GM18519 (cell line): ENCODE measurements at regions not wholly inside any gene's neighbourhood (a gene's known extent, or its start where the extent isn't known, plus 50 kb on each side); places are given as distances from the start of the nearest gene placed in this dataset.
"Not testable (repeated sequence)": the region's sequence is repeated elsewhere in the genome, so short reads cannot be mapped to it uniquely, and the experiment has no call there.

ENCODE experiments used
- ATAC-seq: cut with Tn5 transposase; IDR thresholded peaks from one replicate; pipeline ENCODE4 v1.9.1; 2021; ENCODE audit warnings: mild to moderate bottlenecking, moderate library complexity; ENCODE audit not compliant: unreplicated experiment, low FRiP score

DNA sequence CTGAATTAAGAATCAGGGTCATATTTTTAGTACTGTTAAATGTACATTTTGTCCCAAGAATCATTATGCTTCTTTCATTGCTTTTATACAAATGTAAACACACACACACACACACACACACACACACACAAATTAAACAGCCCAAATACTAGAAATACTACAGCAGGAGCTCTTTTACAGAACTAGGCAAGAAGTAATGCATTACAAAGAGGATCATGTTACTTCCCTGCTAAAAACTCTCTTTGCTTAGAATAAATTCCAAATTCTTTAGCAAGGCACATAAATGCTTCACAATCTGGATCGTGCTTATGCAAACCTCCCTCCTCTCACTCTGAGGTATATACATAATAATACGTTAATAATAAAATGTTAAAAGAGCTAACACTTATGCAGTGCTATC, 720.4 kb upstream of the ADGRL4 start:
- ATAC-seq: no peak

DNA sequence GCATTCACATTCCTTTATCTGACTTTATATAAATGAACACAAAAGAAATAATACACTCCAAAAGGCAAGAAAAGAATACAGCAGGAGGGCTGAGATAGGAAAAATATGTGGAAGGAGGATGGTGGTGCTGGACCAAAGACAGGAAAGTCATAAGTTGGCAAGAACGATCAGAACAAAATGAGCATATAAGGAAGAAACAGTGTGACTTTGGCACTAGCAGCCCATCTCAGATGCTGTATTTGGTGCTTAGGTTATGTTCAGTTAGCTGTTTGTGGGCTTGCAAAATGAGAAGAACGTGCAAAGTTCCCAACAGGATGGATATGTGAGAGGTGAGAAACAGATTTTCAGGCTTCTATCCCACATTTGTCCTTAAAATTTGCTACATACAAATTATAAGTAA, 719.8 kb upstream of the ADGRL4 start:
- no peak for ATAC-seq

DNA sequence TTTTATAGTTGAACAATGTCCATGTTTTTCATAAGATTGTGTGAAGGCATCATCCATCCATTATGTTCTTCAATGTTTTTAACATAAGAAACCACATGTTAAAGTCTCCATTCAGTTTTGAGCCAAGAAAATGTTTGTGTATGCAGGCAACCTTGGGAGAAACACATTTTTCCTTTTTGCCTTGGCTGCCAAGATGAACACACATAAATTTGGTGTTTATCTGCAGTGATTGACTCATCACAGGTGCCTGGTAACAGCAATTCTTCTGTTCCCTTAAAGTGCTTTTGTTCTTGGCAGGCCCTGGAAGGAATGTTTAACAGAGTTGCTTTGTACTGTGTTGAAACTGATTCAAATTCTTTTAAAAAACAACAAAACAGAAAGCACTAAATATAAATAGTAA, 709.9 kb upstream of the ADGRL4 start:
- ATAC-seq: no peak

DNA sequence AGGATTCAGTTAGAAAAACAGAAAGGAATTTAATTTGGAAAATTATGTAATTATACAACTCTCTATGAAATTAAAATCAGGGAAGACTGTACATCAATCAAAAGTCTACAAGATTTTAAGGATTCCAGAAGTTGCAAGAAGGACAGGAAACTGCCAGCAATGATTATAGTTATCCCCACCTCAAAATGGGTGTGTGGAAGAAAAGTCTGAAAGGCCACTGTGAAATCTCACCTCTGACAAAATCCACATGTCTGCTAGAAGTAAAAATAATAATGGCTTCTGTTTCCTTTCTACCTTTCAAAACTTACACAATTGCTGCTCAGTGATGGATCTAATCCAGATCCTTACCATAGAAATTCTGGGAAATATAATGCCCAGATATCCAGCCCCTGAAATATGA, 708.1 kb upstream of the ADGRL4 start:
- ATAC-seq: no peak

DNA sequence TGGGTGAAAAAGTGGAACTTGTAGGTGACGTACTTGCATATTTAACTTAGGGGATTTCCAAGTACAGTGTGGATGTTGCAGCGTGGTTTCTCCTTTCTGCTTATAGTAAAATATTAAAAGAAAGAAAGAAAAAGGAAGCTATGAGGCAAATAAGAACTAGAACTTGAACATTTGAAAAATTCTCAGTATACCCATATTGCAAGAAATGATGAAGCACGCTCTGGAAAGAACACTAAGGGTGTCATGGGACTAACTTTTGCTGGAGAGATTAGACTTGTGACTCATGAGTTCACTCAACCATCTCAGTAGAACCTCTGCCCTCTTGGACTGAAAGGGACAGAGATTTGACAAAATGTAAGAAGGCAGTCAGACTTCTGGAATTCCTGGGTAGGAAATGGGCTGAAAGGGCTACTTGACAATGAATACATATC, 704.5 kb upstream of the ADGRL4 start:
- ATAC-seq: peak; percentile 81

DNA sequence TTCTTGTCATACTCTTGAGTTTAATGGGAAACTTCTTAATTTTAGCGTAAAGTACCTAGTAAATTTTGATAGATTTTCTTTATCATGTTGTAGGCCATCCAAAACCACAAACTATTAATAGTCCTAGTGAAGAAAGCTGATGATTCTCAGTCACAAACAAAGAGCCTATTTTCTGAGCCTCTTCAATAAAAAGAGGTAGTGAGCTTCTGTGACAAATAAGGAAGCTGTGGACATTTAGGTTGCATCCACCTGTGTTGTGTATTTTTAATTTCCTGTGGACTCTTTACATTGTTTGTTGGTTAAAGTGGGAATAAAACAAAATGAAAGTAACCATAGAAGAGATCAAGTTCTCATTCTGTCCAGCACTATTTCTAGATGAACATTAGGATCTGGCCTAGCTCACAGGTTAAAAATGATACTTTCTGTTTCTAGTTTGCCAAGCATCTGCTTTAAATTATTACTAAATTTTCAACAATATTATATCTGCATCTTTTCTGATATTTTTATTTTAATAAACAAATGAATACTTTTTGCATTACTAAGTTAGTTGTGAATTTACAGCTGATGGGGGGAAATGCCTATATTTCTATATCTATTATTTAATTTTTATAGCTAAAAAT, 702.2 kb upstream of the ADGRL4 start:
- peak; percentile 25 for ATAC-seq

DNA sequence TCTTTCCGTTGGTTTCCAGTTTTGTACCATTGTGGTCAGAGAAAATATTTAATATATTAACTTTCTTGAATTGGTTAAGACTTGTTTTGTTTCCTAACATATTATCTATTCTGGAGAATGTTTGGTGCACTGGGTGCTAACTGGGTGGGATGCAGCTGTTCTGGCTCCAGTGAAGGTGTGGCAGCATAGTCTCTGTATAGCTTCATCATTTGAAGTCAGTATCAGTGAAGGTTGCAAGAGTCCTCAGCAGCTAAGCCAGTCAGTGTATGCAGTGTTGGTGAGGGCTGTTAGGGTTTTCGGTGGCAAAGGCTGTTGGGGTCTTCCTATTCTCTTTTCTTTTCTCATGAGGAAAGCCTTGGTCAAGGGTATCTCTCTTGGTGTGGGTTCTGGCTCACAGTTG, 698.7 kb upstream of the ADGRL4 start:
- ATAC-seq: no peak

DNA sequence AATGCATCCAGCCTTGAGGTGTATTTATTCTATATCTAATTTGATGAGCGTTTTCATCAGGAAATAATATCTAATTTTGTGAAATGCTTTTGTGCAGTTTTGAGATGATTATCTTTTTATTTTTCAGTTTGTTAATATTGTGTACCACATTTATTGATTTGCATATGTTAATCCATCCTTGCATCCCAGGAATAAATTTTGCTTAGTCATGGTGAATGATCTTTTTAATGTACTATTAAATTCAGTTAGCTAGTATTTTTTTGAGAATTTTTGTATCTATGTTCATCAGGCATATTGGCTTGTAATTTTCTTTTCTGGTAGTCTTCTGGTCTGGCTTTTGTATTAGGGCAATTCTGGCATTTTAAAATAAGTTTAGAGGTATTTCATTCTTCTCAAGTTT, 697.5 kb upstream of the ADGRL4 start:
- ATAC-seq: no peak

DNA sequence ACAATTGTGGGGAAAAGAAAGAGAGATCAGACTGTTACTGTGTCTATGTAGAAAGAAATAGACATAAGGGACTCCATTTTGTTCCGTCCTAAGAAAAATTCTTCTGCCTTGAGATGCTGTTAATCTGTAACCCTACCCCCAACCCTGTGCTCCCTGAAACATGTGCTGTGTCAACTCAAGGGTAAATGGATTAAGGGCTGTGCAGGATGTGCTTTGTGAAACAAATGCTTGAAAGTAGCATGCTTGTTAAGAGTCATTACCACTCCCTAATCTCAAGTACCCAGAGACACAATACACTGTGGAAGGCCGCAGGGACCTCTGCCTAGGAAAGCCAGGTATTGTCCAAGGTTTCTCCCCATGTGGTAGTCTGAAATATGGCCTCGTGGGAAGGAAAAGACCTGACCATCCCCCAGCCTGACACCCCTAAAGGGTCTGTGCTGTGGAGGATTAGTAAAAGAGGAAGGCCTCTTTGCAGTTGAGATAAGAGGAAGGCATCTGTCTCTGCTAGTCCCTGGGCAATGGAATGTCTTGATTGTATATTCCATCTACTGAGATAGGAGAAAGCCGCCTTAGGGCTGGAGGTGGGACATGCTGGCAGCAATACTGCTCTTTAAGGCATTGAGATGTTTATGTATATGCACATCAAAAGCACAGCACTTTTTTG, 695.9 kb upstream of the ADGRL4 start:
- ATAC-seq: not testable (repeated sequence)

DNA sequence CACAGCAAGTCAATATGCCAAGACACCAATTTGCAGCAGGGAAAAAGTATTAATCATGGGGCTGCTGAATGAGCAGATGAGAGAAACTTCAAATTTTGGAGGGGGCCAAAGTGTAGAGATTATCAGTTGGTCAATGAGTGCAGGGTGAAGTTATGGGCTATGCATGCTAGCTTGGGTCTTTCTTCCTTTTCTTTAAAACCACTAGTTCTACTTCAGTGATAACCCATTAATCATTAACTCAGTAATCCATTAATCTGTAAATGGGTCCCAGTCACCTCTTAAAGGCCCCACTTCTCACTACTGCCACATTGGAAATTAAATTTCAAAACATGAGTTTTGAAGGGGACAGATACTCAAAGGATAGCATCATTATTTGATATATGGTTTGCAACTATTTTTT, 688.6 kb upstream of the ADGRL4 start:
- no peak for ATAC-seq

DNA sequence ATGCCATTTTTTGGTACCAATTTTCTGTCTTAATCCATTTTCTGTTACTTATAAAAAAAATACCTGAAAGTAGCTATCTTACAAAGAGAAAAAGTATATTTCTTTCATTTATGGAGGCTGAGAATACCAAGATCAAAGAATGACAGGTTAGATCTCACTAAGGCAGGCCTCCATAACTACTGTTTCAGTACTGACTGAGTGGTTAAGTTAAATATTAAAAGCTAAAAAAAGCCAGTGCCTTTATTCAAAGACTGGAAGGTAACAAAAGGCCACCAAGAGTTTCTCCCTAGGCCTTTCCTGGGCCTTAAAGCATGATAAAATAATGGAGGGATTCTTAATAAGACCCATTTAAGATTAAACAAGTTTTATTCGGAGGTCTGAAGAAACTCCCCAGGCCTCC, 687.7 kb upstream of the ADGRL4 start:
- no peak for ATAC-seq

DNA sequence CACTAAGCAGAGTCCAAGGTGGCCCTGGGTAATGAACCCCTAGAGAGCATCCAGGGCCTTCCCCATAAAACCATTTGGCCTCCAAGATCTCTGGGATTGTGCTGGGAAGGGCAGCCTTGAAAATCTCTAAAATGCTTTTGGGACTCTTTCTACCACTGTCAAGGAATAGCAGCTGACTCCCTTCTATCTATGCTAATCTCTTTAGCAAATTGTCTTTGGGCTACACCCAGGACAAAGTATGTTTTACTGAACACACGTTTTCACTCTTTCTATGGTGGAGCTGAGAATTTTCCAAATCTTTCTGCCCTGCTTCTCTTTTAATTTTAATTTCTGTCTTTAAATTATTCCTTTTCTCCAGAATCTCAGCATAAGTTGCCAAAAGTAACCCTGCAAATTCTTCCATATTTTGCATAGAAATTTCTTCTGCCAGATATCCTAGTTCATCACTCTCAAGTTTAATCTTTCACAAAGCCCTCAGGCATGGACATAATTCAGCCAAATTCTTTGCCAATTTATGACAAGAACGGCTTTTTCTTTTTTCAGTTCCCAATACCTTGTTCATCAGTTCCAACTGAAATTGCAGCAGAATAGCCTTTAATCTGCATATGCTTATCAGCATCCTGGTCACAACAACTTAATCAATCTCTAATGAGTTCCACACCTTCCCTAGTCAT, 687.0 kb upstream of the ADGRL4 start:
- ATAC-seq: no peak

DNA sequence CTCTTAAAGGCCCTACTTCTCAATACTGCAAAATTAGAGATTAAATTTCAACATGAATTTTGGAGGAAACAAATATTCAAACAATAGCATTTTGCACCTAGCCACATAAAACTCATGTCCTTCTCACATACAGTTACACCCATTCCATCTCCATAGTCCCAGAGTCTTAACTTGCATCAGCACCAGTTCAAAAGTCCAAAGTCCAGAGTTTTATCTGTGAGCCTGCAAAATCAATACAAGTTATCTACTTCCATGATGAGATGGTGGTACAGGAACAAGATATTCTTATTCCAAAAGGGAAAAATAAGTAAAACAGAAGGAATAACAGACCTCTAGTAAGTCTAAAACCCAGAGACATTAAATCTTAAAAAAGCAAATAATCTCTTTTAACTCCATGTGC, 686.0 kb upstream of the ADGRL4 start:
- ATAC-seq: no peak

DNA sequence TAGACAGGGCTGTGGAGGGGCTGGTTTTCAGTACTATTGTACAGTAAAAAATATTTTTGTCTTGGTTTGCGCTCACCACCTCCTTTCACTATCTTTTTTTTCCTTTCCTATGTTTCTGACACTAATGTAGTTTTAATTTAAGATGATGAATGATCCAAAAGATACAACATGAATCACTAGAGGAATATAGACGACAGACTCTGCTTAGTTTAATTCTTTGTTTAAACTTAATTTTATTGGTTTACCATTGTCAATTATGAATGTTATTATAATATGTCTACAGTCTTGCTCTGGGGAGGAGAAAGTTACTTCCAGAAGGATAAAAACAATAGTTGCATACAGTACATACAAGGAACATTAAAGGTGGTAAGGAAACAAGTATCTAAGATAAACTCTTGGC, 682.4 kb upstream of the ADGRL4 start:
- ATAC-seq: no peak

DNA sequence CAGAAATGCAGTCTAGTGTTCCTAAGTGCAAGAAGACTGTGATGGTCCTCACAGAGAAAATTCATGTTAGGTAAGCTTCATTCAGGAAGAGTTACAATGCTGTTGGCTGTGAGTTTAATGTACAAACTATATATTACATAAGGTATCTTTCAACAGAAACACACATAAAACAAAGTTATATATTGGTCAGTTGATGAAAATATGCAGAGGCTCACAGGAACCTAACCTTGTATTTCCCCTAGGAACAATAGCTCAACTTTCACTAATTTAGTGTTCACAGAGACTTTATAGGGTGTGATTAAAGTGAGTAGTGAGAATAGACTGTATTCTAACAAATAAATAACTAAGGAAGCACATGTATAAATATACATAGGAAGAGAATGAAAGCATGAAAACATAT, 676.9 kb upstream of the ADGRL4 start:
- ATAC-seq: no peak

DNA sequence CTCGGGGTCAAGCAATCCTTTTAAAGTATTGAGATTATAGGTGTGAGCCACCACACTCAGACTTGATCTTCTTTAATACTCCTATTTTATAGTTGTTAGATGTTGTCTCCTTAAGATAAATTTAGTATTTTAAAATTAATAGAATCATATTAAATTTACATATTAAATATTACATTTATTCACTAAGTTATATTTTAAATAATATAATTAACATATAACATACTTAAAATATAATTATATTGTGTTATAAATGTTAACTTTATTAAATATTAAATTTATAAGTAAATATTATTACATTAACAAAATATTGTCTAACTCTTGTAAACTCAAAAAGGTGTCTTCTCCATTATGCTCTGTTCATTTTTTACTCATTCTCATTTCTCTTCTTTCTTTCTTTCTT, 675.9 kb upstream of the ADGRL4 start:
- no peak for ATAC-seq

DNA sequence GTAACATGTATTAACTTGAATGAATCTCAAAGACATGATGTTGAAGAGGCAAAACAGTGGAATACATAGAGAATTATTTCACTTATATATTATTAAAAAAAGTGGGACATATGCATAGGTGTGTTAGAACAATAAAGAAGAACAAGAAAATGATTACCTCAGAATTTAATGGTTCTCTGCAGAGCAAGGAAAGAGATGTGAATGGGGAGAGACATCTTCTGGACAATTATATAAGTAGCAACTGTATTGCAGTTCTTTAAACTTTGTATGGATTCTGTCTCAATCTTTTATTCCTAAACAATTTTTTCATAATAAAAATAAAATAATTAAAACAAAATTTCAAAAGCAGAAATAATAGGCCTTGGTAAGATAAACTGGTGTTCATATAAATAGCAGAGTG, 674.9 kb upstream of the ADGRL4 start:
- no peak for ATAC-seq

DNA sequence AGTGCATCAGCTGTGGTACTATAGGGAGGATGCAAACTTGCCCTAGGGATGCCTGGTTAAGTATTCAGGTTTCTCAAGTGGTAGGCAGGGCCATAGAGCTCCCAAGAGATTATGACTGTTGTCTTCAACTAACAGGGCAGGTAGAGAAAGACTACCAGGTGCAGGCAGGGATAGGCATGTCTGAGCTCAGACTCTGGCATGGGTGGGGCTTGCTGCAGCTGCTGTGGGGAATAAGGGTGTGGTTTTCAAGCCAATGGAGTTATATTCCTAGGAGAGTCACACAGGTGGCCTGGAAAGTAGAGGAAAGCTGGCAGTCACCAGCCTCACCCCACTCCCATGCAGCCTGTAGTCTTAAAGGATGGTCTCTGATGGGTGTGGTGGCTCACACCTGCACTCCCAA, 673.4 kb upstream of the ADGRL4 start:
- ATAC-seq: no peak

DNA sequence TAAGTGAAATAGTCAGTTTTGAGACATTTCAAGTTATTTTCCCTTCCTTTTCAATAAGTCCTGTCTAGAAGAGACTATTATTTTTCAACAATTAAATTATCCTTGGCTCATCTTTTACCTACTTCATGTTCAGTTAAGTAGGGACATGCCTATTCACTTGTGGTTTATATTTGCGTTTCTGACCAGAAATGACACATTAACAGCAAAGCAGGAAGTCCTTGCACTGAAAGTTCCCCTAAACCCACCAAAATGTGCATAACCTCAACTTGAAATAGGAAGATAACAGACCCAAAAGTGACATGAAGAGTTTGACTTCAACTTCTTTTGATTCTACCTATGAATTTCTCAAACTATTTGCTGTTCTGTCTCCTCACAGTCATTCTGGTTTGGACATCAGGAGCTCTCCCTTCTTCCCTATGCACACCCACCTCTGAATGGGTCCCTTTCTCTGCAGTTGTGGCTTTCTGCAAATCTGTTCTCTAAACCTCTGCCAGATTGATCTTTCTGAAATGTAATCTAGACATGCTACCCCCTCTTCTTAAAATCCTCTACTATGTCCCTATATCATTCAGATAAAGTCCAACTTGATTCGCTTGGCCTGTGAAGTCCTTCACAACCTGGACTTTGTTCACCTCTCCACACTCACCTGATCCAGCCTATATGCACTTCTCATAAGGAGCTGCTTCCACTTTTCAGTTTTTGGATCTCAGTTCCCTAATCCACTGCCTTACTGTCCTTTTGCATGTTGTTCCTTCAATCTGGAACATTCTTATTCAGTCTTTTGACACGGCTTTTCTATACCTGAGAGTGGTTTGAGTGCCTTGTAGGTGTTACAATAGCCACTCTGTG, 661.5 kb upstream of the ADGRL4 start:
- peak; percentile 85 for ATAC-seq

DNA sequence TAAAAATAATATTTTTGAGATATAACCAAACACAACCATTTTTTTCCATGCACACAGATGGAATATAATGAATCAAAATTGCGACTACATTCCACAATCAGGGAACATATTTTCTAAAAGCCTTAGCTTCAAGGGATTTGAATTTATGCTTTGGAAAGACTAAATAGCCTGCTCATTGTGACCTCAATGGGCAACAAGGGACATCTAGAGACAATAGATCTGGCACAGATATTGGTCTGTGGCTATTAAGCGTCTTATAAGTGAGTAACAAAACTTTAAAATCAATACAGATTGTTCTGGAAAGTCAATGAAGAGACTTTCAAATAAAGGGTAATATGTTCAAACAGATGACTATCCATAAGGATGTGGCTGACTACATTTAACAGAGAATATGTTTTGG, 660.6 kb upstream of the ADGRL4 start:
- ATAC-seq: no peak

DNA sequence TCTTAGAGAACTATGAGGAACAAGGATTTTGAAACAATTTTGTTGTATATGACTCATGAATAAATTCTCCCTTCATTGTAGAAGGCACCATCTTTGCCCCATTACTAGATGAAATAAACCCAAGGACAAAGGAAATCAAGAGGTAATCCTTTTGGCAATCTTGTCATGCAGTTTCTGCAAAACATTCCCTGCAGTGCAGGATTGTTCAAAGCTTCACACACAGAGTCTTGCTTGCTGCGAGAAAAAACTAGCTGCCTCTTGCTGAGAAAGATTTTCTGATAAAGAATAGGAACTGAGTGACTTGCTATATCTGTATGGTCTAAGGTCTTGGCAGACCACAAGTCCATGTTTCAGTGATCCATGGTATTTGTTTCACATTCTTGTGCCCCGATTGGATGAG, 657.4 kb upstream of the ADGRL4 start:
- no peak for ATAC-seq
